K562 (cell line): ENCODE measurements at regions not wholly inside any gene's neighbourhood (a gene's known extent, or its start where the extent isn't known, plus 50 kb on each side); places are given as distances from the start of the nearest gene placed in this dataset.

Experiments used
- DPF2 ChIP-seq: fragments of 450-650 bp; IDR thresholded peaks from 2 replicates; pipeline ENCODE4 v1.6.1; 2016
- MTA2 ChIP-seq: fragments of 450-650 bp; IDR thresholded peaks from 2 replicates; pipeline ENCODE4 v1.6.1; 2016; ENCODE audit warnings: low read depth
- MTA3 ChIP-seq: fragments of 450-650 bp; formaldehyde crosslinking; IDR thresholded peaks from 2 replicates; pipeline ENCODE4 v1.6.1; 2017; ENCODE audit warnings: mild to moderate bottlenecking, borderline replicate concordance
- NCOA6 ChIP-seq: fragments of 450-650 bp; IDR thresholded peaks from 2 replicates; pipeline ENCODE4 v1.6.1; 2017; ENCODE audit warnings: mild to moderate bottlenecking
- SIN3A ChIP-seq, 2 experiments: fragments of 150-350 bp in 1 of 2; IDR thresholded peaks; 2 replicates each; pipeline ENCODE4 v1.6.1; 2011 to 2016; ENCODE audit warnings: borderline replicate concordance in 2 of 2, low read depth in 2 of 2, low read length in 2 of 2, mild to moderate bottlenecking in 2 of 2, moderate library complexity in 2 of 2; ENCODE audit not compliant: control insufficient read depth in 1 of 2
- ZNF274 ChIP-seq: IDR thresholded peaks from 2 replicates; pipeline ENCODE4 v1.6.1; 2011; ENCODE audit warnings: low read depth, mild to moderate bottlenecking, low read length, moderate library complexity, borderline replicate concordance
- ZNF699 ChIP-seq: fragments of 250-450 bp; sonication (Bioruptor Pico); IDR thresholded peaks from 2 replicates; pipeline ENCODE4 v1.8.0; 2021; ENCODE audit warnings: mild to moderate bottlenecking, moderate library complexity; ENCODE audit not compliant: insufficient replicate concordance
- TF ChIP-seq, protein P1 (sequence below): fragments of 250-450 bp; sonication (Bioruptor Pico); IDR thresholded peaks from 2 replicates; pipeline ENCODE4 v1.5.0; 2022; ENCODE audit warnings: mild to moderate bottlenecking
- TF ChIP-seq, protein P2 (sequence below): IDR thresholded peaks from 3 replicates; pipeline ENCODE4 v1.6.1; 2011; ENCODE audit warnings: borderline replicate concordance, mild to moderate bottlenecking, moderate library complexity; ENCODE audit not compliant: insufficient read length; ENCODE audit errors: extremely low read depth
- TF ChIP-seq, protein P3 (sequence below), 3 experiments: IDR thresholded peaks in 2 of 3; conservative IDR thresholded peaks in 1 of 3; 2 replicates each; pipeline ENCODE4 v1.5.1; 2011 to 2012; ENCODE audit warnings: low read length in 3 of 3, mild to moderate bottlenecking in 3 of 3, control low read depth in 2 of 3, improper control_type of control experiment in 1 of 3, inconsistent platforms in 1 of 3, low read depth in 1 of 3, mixed read lengths in 1 of 3, moderate library complexity in 1 of 3; ENCODE audit not compliant: insufficient read depth in 2 of 3

DNA sequence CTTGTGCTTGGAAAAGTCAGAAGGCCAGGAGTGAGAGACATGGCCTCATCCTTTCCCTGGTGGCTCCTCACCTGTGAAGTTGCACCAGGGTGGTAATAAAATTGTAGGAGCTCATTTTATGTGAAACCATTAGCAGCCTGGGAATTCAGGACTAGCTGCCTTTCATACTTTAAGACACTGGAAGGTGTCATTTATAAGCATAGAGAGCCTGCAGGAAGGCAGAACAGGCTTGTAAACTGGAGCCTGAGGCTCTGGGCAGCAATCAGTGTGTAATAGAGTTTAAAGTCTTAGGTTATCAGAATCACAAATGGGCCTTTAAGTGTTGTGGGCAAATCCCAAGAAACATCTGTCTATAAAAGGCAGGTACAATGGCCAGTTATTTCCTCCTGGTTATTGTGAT is 127.2 kb downstream of the TM9SF2 start:
- TF ChIP-seq NCOA6: no peak
- TF ChIP-seq SIN3A (IDR thresholded peaks at IDR 0.05; ENCODE audit: borderline replicate concordance in 2 of 2, control insufficient read depth in 1 of 2, low read depth in 2 of 2, low read length in 2 of 2): no peak
- no peak for TF ChIP-seq ZNF699 (CRISPR knock-in tag)
- TF ChIP-seq, protein P1, sequence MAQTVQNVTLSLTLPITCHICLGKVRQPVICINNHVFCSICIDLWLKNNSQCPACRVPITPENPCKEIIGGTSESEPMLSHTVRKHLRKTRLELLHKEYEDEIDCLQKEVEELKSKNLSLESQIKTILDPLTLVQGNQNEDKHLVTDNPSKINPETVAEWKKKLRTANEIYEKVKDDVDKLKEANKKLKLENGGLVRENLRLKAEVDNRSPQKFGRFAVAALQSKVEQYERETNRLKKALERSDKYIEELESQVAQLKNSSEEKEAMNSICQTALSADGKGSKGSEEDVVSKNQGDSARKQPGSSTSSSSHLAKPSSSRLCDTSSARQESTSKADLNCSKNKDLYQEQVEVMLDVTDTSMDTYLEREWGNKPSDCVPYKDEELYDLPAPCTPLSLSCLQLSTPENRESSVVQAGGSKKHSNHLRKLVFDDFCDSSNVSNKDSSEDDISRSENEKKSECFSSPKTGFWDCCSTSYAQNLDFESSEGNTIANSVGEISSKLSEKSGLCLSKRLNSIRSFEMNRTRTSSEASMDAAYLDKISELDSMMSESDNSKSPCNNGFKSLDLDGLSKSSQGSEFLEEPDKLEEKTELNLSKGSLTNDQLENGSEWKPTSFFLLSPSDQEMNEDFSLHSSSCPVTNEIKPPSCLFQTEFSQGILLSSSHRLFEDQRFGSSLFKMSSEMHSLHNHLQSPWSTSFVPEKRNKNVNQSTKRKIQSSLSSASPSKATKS (CRISPR knock-in tag): no peak
- no peak for TF ChIP-seq DPF2
- no peak for TF ChIP-seq ZNF274
- TF ChIP-seq MTA3: no peak
- TF ChIP-seq, protein P2, sequence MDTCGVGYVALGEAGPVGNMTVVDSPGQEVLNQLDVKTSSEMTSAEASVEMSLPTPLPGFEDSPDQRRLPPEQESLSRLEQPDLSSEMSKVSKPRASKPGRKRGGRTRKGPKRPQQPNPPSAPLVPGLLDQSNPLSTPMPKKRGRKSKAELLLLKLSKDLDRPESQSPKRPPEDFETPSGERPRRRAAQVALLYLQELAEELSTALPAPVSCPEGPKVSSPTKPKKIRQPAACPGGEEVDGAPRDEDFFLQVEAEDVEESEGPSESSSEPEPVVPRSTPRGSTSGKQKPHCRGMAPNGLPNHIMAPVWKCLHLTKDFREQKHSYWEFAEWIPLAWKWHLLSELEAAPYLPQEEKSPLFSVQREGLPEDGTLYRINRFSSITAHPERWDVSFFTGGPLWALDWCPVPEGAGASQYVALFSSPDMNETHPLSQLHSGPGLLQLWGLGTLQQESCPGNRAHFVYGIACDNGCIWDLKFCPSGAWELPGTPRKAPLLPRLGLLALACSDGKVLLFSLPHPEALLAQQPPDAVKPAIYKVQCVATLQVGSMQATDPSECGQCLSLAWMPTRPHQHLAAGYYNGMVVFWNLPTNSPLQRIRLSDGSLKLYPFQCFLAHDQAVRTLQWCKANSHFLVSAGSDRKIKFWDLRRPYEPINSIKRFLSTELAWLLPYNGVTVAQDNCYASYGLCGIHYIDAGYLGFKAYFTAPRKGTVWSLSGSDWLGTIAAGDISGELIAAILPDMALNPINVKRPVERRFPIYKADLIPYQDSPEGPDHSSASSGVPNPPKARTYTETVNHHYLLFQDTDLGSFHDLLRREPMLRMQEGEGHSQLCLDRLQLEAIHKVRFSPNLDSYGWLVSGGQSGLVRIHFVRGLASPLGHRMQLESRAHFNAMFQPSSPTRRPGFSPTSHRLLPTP: no peak
- TF ChIP-seq, protein P3, sequence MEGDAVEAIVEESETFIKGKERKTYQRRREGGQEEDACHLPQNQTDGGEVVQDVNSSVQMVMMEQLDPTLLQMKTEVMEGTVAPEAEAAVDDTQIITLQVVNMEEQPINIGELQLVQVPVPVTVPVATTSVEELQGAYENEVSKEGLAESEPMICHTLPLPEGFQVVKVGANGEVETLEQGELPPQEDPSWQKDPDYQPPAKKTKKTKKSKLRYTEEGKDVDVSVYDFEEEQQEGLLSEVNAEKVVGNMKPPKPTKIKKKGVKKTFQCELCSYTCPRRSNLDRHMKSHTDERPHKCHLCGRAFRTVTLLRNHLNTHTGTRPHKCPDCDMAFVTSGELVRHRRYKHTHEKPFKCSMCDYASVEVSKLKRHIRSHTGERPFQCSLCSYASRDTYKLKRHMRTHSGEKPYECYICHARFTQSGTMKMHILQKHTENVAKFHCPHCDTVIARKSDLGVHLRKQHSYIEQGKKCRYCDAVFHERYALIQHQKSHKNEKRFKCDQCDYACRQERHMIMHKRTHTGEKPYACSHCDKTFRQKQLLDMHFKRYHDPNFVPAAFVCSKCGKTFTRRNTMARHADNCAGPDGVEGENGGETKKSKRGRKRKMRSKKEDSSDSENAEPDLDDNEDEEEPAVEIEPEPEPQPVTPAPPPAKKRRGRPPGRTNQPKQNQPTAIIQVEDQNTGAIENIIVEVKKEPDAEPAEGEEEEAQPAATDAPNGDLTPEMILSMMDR (IDR thresholded peaks at IDR 0.05 in 2 of 3, conservative IDR thresholded peaks at IDR 0.05 in 1 of 3; ENCODE audit: insufficient read depth in 2 of 3, low read depth in 1 of 3, low read length in 3 of 3): no peak
- TF ChIP-seq MTA2: no peak
